ENCODE measurements at regions not wholly inside any gene's neighbourhood (a gene's known extent, or its start where the extent isn't known, plus 50 kb on each side); places are given as distances from the start of the nearest gene placed in this dataset.
"Not testable (repeated sequence)": the region's sequence is repeated elsewhere in the genome, so short reads cannot be mapped to it uniquely, and the experiment has no call there.

DNA sequence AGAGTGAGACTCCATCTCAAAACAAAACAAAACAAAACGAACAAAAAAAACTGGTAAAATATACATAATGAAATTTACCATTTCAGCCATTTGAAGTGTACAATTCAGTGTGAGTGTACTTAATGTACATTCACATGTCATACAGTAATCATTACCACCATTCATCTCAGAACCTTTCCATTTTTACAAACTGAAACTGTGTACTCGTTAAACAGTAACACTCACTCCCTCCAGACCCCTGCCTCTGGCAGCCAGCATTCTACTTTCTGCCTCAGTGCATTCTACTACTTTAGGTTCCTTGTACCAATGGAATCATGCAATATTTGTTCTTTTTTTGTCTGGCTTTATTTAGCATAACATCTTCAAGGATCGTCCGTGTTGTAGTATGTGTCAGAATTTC, 87.5 kb upstream of the CRYM start:
- not testable (repeated sequence) for FAIRE-seq; DNase-seq (ENCODE audit: insufficient read length)

DNA sequence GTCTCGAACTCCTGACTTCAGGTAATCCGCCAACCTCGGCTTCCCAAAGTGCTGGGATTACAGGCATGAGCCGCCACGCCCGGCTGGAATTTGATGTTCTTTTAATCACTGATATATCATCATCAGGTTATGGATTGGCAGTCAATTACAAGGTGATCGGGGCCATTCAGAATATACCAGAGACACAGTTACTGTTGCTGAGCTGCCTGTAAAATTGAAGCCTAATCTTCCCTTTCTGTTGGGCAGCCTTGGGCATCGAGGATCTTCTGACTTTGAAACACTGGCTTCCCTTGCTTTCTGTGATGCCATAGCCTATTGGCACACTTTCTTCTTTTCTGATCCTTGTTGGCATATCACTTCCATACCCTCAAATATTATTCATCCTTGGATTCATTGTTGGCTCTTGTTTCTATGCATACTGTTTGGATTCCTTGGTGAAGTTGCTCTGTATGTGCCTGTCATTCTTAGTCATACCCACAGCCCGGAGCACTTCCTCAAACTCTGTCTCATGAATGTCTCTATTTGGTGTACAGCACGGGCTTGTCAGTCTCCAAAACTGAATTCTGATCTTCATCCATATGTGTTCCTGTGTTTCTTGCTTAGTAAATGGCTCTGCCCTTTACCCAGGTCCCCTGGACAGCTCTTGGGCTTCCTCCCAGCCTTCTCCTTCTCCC, 85.6 kb upstream of the CRYM start:
- DNase-seq (ENCODE audit: insufficient read length); FAIRE-seq: not testable (repeated sequence)

DNA sequence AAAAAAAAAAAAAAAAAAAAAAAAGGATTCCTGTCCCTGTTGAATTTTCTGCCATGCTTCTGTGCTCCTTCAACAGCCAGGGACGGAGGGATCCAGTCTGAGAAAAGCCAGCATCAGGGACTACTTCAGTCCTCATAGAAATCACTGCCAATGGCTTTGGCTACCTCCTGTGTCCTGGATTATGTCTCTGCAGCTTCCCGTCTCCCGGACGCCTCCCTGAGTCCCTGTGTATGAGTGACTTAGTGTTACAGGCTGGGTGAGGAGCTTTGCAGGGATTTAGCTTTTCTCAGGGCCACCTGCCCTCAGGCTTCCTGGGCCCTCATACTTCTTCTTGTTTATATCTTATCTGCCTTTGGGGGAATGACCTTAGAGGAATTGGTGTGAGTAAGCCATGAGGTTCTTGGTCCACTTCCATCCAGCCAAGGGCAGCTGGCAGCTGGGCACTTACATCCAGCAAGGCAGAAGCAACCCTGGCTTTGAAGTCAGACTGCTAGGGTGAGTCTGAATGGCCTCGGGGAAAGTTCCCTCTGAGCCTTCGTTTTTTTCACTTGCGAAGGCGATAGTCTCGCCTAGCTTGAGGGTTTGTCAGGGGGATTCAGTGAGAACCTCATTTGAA, 83.6 kb upstream of the CRYM start:
- peak; percentile 61 for FAIRE-seq
- DNase-seq (ENCODE audit: insufficient read length), result not testable (repeated sequence)

DNA sequence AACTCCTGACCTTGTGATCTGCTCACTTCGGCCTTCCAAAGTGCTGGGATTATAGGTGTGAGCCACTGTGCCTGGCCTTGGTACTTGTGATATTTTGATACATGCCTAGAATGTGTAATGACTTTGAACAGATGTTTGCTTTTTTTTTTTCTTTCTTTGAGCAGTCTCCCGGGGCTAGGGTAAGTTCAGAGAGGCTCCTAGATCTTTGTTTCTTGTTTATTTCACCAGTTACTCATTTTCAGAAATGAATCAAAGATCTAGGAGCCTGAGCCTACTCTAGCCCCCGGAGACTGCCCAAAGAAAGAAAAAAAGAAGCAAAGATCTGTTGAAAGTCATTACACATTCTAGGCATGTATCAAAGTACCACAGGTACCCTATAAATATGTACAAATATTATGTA, 83.0 kb upstream of the CRYM start:
- not testable (repeated sequence) for FAIRE-seq; DNase-seq (ENCODE audit: insufficient read length)

DNA sequence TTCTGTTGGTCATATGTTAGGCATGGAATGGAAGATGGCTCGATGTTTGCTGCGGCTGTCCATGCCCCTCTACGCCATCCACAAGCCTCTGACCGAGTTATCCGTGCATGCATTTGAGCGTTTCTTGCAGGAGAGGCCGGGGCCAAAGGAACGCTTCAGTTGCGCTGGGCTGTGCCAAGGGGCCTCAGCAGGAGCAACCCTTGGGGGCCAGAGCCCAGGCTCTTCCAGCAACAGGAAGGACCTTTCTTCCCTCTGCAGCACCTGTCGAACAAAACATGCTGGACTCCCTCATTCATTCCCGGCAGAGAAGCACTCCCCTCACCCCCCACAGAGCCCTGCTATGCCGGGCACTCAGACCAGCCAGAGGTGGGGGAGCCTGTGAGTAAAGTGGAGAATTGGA, 81.4 kb upstream of the CRYM start:
- FAIRE-seq; DNase-seq (ENCODE audit: insufficient read length): not testable (repeated sequence)

DNA sequence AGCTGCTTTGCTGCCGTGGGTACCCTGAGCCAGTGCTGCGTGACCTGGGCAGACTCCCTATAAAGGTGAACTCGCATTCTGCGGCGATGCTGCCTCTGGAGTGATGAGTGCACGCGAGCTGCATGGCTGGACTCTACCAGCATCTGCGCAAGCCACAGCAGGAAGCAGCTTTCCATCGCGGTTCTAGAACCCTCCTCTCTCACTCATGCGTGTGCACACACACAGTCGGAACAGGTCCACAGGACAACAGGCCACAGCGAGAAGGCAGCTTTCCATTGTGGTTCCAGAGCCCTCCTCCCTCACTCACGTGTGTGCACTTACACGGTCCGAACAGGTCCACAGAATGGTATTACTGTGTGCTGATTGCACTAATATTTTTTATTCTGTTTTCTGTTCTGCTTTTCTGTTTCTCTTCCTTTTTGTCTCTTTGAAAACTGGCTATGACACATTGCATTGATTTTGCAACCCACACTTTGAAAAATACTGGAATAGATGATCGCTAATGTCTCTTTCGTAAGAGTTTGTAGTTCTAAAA, 80.2 kb upstream of the CRYM start:
- DNase-seq (ENCODE audit: insufficient read length), result not testable (repeated sequence)
- peak; percentile 89 for FAIRE-seq

DNA sequence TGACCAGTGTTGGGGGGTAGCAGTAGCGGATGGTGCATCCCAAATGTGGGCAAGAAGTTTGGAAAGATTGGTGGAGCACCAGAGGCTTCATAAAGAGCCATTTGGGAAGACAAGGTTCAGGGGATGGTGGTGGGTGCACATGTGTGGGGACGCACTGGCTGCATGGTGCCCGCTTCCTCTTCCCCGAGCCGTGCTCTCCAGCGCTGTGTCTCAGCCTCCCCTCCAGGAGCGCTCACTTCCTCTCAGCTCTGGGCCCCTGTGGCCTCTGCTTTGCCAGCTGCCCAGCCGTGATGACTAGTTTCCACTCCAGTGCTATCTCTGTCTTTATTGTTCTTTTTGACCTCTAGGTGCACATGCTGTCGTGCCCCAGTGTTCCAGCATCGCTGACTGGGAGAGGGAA, 78.2 kb upstream of the CRYM start:
- not testable (repeated sequence) for FAIRE-seq; DNase-seq (ENCODE audit: insufficient read length)

DNA sequence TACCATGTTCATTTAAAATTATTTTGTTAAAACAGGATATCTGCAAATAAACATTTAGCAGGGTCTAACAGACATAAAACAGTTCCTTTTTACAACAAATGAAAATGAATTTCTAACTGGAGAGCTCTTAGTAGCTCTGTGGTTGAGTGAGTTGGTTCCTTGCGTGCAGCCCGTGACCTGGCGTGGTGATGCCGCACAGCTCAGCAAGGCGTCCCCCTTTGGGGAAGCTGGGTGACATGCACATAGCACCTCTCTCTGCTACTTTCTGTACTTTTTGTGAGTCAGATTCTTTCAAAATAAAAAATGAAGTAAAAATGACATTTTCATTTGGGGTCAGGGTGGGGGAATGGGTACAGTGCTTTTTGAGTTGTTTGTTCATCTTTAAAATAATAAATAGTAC, 73.3 kb upstream of the CRYM start:
- FAIRE-seq; DNase-seq (ENCODE audit: insufficient read length): not testable (repeated sequence)

DNA sequence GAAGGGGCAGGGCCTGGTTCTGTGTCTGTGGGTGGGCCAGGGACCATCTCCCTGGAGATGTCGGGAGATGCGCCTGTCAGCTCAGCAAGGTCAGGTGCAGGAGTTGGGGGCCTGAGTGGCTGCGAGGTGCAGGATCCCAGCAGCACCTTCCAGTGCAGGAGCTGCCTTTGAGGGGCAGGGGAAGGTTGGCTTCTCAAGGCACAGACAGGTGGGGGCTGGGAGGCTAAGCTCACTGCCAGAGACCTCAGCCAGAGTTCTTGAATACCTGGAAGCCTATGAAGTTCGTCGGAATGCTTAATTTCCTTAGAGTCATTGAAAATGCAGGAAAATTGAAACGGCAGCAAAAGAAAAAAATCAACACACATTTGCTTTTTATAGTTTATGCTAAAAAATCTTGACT, 72.8 kb upstream of the CRYM start:
- not testable (repeated sequence) for DNase-seq (ENCODE audit: insufficient read length); FAIRE-seq

DNA sequence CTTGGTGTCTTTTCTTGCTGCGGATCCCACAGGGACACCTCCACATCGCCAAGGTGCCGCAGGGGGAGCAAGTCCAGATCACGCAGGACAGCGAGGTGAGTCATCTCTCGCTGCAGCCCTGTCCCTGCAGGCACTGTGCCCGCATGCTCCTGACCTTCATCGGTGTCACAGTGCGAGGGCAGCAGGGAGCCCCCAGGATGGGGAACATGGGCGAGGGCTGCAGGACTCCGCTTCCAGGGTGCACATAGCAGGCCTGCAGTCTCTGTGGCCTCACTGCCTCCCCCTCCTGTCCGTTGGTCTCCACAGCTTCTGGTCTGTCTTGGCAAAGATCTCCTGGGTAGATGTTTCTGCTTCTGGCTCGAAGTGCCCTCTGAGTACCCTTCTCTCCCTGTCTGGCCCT, 71.2 kb upstream of the CRYM start:
- FAIRE-seq, result not testable (repeated sequence)

DNA sequence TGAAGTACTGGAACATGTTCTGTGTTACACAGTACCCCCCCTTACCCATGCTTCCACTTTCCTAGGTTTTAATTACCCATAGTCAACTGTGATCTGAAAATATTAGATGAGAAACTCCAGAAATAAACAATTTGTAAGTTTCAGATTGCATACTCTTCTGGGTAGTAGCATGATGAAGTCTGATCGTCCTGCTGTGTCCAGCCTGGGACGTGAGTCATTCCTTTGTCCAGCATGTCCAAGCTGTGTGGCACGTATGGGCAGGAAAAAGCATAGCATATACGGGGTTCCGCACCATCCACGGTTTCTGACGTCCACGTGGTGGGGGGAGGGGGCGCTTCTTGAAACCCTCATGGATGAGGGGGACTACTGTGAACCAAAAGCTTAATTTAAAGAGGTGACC, 70.7 kb upstream of the CRYM start:
- FAIRE-seq; DNase-seq (ENCODE audit: insufficient read length): not testable (repeated sequence)

More for the DNA sequence above, 71.2 kb upstream of the CRYM start:
- not testable (repeated sequence) for DNase-seq (ENCODE audit: insufficient read length)

DNA sequence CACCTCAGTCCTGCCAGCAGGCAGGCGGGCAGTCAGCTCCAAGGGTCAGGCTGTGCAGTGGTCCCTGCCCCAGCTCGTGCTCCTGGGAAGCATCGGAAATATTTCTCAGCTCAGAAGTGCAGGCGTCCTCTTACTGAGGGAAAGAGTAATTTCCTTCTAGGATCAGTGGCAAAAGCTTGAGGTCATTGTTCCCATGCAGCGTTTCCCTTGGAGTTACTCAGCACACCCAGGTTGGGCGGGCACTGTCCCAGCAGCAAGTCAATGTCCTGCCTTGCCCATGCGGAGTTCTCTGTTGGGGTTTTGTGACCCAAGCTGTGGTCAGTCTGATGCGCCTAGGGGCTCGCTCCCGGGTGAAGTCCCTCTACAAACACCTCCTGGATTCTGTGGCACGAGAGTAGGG, 69.4 kb upstream of the CRYM start:
- not testable (repeated sequence) for FAIRE-seq; DNase-seq (ENCODE audit: insufficient read length)

DNA sequence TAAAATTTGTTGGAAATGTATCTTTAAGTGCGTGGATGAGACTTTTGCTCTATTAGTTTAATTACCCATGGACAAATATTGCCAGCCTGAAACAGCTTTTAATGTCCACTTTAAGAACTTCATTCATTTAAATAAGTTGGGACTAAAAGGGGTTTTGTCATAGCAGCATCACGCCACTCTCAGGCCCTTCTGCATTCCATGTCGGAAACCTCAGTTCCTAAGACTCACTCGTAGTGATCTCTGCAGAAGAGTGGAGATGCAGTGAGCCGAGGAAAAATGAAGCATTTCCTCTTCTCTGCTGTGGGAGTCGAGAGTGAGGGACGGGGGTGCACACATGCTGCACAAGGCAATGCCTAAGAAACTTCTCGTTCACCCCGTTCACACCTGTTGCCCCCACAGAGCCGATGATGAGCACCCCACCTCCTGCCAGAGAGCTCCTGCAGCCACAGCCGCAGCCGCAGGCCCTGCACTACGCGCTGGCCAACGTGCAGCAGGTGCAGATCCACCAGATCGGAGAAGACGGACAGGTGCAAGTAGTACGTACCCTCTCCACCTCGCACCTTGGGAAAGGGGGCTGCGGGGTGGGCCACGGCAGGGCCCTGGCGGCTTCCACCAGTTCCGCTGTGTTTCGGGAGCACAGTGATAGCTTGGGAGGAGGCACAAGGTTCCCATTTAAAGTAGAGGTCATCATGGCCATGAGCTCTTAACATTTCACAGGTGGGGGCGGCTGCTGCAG, 68.8 kb upstream of the CRYM start:
- FAIRE-seq; DNase-seq (ENCODE audit: insufficient read length): not testable (repeated sequence)

DNA sequence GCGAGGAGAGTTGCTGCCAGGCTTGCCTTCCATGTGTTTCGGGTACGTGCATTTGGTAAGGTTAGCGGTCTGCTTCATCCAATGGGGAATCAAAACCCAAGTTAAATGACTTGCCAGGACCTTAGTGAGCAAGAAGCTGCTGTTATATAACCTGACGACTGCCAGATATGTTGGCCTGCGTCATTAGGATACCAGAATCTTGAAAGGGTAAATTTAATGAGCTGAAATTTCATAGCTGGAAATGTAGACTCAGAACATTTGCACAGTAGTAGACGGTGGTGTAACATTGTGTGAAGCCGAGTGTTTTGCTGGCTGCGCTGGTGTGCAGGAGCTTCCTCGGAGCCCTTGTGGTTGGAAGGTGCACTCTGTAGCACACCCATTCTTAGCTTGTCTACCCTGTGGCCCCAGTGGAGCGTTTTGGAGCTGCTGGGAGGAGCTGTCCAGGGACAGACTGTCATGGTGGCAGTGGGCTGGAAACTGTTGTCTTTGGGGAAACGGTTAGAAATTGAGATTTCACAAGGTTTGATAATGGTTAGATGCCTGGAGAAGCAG, 66.3 kb upstream of the CRYM start:
- FAIRE-seq; DNase-seq (ENCODE audit: insufficient read length): not testable (repeated sequence)

DNA sequence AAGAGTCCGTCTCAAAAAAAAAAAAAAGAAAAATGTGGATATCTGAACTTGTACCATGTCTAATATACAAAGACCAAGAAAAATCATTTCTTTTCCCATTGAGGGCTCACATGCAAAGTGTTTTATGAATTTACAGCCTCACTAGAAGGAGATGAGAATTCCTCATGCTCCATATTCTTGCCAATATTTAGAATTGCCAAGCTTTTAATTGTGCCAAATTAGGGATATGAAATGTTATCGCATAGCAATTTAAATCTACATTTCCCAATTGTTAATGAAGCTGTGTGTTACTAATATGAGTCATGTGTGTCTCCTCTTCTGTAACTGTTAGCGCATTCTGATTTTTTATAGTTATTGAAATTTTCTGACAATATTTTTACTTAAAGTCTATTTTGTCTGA, 63.0 kb upstream of the CRYM start:
- TF ChIP-seq POLR2A (IDR thresholded peaks at IDR 0.05; ENCODE audit: low read depth, low read length), result no peak
- TF ChIP-seq POLR2AphosphoS5 (IDR thresholded peaks at IDR 0.05; ENCODE audit: low read depth, low read length), result no peak
- no peak for TF ChIP-seq TAF1 (IDR thresholded peaks at IDR 0.05; ENCODE audit: borderline replicate concordance, low read depth, low read length)
- DNase-seq (ENCODE audit: insufficient read length) (no peak), FAIRE-seq (no peak)

Measured in GM12892 (cell line).